HG03108 (cell line): ENCODE measurements at regions not wholly inside any gene's neighbourhood (a gene's known extent, or its start where the extent isn't known, plus 50 kb on each side); places are given as distances from the start of the nearest gene placed in this dataset.

Source experiments
- ATAC-seq: cut with Tn5 transposase; IDR thresholded peaks from one replicate; pipeline ENCODE4 v1.9.1; 2021; ENCODE audit warnings: moderate library complexity; ENCODE audit not compliant: unreplicated experiment

- ATAC-seq: no peak
Measured at GRCh38 chr5:158309088-158309807, 450.3 kb upstream of the CLINT1 start.

- ATAC-seq: no peak
Measured at GRCh38 chr5:158308429-158309025, 449.6 kb upstream of the CLINT1 start.

- no peak for ATAC-seq
Measured at GRCh38 chr5:158305861-158306260, 446.9 kb upstream of the CLINT1 start.

GRCh38 chr5:158304607-158305006, 445.7 kb upstream of the CLINT1 start:
- ATAC-seq: no peak

- no peak for ATAC-seq
Measured at GRCh38 chr5:158303883-158304282, 444.9 kb upstream of the CLINT1 start.

- ATAC-seq: no peak
Measured at GRCh38 chr5:158303275-158303674, 444.3 kb upstream of the CLINT1 start.

- ATAC-seq: no peak
Measured at GRCh38 chr5:158302029-158302428, 443.1 kb upstream of the CLINT1 start.

- ATAC-seq: no peak
Measured at GRCh38 chr5:158301186-158301585, 442.2 kb upstream of the CLINT1 start.

- ATAC-seq: no peak
Measured at GRCh38 chr5:158300256-158300655, 441.3 kb upstream of the CLINT1 start.

GRCh38 chr5:158297002-158297527, 438.1 kb upstream of the CLINT1 start:
- no peak for ATAC-seq

- ATAC-seq: no peak
Measured at GRCh38 chr5:158294701-158295100, 435.8 kb upstream of the CLINT1 start.

GRCh38 chr5:158292981-158293380, 434.0 kb upstream of the CLINT1 start:
- no peak for ATAC-seq

GRCh38 chr5:158289967-158290366, 431.0 kb upstream of the CLINT1 start:
- no peak for ATAC-seq

GRCh38 chr5:158288272-158288657, 429.3 kb upstream of the CLINT1 start:
- ATAC-seq: no peak

- ATAC-seq: no peak
Measured at GRCh38 chr5:158287643-158288271, 428.8 kb upstream of the CLINT1 start.

GRCh38 chr5:158286827-158287226, 427.9 kb upstream of the CLINT1 start:
- no peak for ATAC-seq

GRCh38 chr5:158285698-158286097, 426.8 kb upstream of the CLINT1 start:
- no peak for ATAC-seq

- ATAC-seq: no peak
Measured at GRCh38 chr5:158284242-158284641, 425.3 kb upstream of the CLINT1 start.

- ATAC-seq: no peak
Measured at GRCh38 chr5:158283397-158283796, 424.5 kb upstream of the CLINT1 start.

GRCh38 chr5:158278216-158278925, 419.4 kb upstream of the CLINT1 start:
- no peak for ATAC-seq

- ATAC-seq: no peak
Measured at GRCh38 chr5:158277276-158277675, 418.3 kb upstream of the CLINT1 start.
